K562 (cell line): ENCODE measurements at regions not wholly inside any gene's neighbourhood (a gene's known extent, or its start where the extent isn't known, plus 50 kb on each side); places are given as distances from the start of the nearest gene placed in this dataset.
"Not testable (repeated sequence)": the region's sequence is repeated elsewhere in the genome, so short reads cannot be mapped to it uniquely, and the experiment has no call there.

Experiments
- ATAC-seq: fragments of 200-7000 bp; cut with Tn5 transposase; 3 replicates; pipeline ENCODE4 v1.9.1; 2020; ENCODE audit warnings: moderate library complexity
- BruUV-seq: library from RNA; stranded (reverse); fragments of 400-500 nt; replicated peaks from 2 replicates; lab custom pipeline; 2021; lab: Mats Ljungman, UMichigan
- CTCF ChIA-PET: fragments of 300-600 bp; formaldehyde crosslinking; extraction: SDS; loops from one replicate; lab custom pipeline; 2021; ENCODE audit warnings: low intra/inter-chr PET ratio; lab: Yijun Ruan, JAX
- POLR2A ChIA-PET: fragments of 300-600, 350-650 bp; sonication (Branson Sonifier 250); formaldehyde crosslinking; extraction: SDS; loops from one replicate; lab custom pipeline; 2021; ENCODE audit warnings: antibody characterized with exemption, inconsistent platforms; lab: Yijun Ruan, JAX
- DNase-seq, 4 experiments: peaks; one replicate each; pipeline versions ENCODE4 v3.0.0 to v3.0.0-alpha.2; 2011 to 2018; ENCODE audit warnings: low spot score in 3 of 4, mixed read lengths in 3 of 4; ENCODE audit errors: extremely low read depth in 1 of 4
- FAIRE-seq: peaks from 2 replicates; lab custom pipeline; 2011; peaks lifted over from hg19 to GRCh38; lab: Jason Lieb, UNC
- H2AFZ ChIP-seq: 2 replicates; pipeline ENCODE4 v1.6.0; 2011; ENCODE audit warnings: low read depth, low read length, control low read depth, inconsistent platforms
- H3K27ac ChIP-seq: fragments of 200-600 bp; 3 replicates; pipeline ENCODE4 v1.8.0; 2011; ENCODE audit warnings: low read depth, mild to moderate bottlenecking, control low read depth, inconsistent platforms, low read length, moderate library complexity, mixed read lengths; ENCODE audit errors: extremely low read depth
- H3K27me3 ChIP-seq, 2 experiments: fragments of 300-600 bp in 1 of 2; 2 replicates in 1 of 2; 3 replicates in 1 of 2; pipeline versions ENCODE4 v1.6.0 to v1.8.0; 2011; ENCODE audit warnings: inconsistent platforms in 2 of 2, low read length in 2 of 2, mild to moderate bottlenecking in 1 of 2, mixed read lengths in 1 of 2, moderate library complexity in 1 of 2; ENCODE audit not compliant: control insufficient read depth in 2 of 2, insufficient read depth in 2 of 2
- H3K36me3 ChIP-seq: fragments of 300-600 bp; 3 replicates; pipeline ENCODE4 v1.8.0; 2011; ENCODE audit warnings: mild to moderate bottlenecking, low read length, inconsistent platforms; ENCODE audit not compliant: control insufficient read depth, insufficient read depth
- H3K4me1 ChIP-seq, 2 experiments: fragments of 200-600 bp in 1 of 2; replicated peaks in 1 of 2; 2 replicates in 1 of 2; 3 replicates in 1 of 2; pipeline versions ENCODE4 v1.5.1 to v1.8.0; 2011; ENCODE audit warnings: inconsistent platforms in 2 of 2, low read length in 2 of 2, mild to moderate bottlenecking in 1 of 2, mixed read lengths in 1 of 2, moderate library complexity in 1 of 2; ENCODE audit not compliant: control insufficient read depth in 2 of 2, insufficient read depth in 2 of 2
- H3K4me2 ChIP-seq: 2 replicates; pipeline ENCODE4 v1.6.1; 2011; ENCODE audit warnings: low read length, control low read depth, inconsistent platforms, mixed read lengths; ENCODE audit not compliant: insufficient read depth
- H3K4me3 ChIP-seq: fragments of 200-600 bp; sonication (generic), shearing (Covaris generic); 2 replicates; pipeline ENCODE4 v1.5.1; 2016; ENCODE audit warnings: control low read depth, inconsistent platforms
- H3K79me2 ChIP-seq: fragments of 200-600 bp; 3 replicates; pipeline ENCODE4 v1.8.0; 2011; ENCODE audit warnings: low read length, inconsistent platforms; ENCODE audit not compliant: control insufficient read depth, insufficient read depth
- H3K9ac ChIP-seq, 2 experiments: 2 replicates each; pipeline versions ENCODE4 v1.6.0 to v1.6.1; 2011; ENCODE audit warnings: low read depth in 2 of 2, low read length in 2 of 2, control low read depth in 1 of 2, inconsistent platforms in 1 of 2, mild to moderate bottlenecking in 1 of 2, mixed read lengths in 1 of 2; ENCODE audit not compliant: insufficient read depth in 1 of 2
- H3K9me1 ChIP-seq: one replicate; pipeline ENCODE4 v1.6.0; 2011; ENCODE audit warnings: inconsistent platforms, mild to moderate bottlenecking, low read length, moderate library complexity; ENCODE audit not compliant: control insufficient read depth, insufficient read depth
- H3K9me3 ChIP-seq: replicated peaks from 2 replicates; pipeline ENCODE4 v1.5.1; 2011; ENCODE audit warnings: low read depth, low read length, inconsistent platforms; ENCODE audit not compliant: control insufficient read depth, insufficient read depth
- H4K20me1 ChIP-seq: replicated peaks from 2 replicates; pipeline ENCODE4 v1.6.1; 2011; ENCODE audit warnings: low read length, inconsistent platforms, mixed read lengths; ENCODE audit not compliant: control insufficient read depth, insufficient read depth
- ZNF184 ChIP-seq: sonication (generic); formaldehyde crosslinking; IDR thresholded peaks from 2 replicates; pipeline ENCODE4 v1.5.0; 2020; ENCODE audit warnings: missing genetic modification reagents
- WGBS: fragments of 100-300 bp; shearing (Covaris generic); methylation state at CpG from one replicate; pipeline ENCODE4 v1.1.6; 2016; ENCODE audit warnings: low coverage, mixed read lengths; ENCODE audit not compliant: insufficient coverage; ENCODE audit errors: missing lambda C conversion rate; 5-methylcytosine and 5-hydroxymethylcytosine counted together
- in situ Hi-C: fragments of 300-500 bp; cut with MboI; formaldehyde crosslinking; loops from 4 replicates; pipeline ENCODE4 v1.15.0; 2018; ENCODE audit warnings: inconsistent platforms, mixed read lengths
- intact Hi-C: fragments of 100-400 bp; cut with micrococcal nuclease; formaldehyde crosslinking; loops from 2 replicates; pipeline ENCODE4 v1.14.2; 2022
- TF ChIP-seq, protein P1 (sequence below): fragments of 250-450 bp; sonication (Bioruptor Pico); IDR thresholded peaks from 2 replicates; pipeline ENCODE4 v1.9.0; 2021; ENCODE audit warnings: mild to moderate bottlenecking, inconsistent platforms

DNA sequence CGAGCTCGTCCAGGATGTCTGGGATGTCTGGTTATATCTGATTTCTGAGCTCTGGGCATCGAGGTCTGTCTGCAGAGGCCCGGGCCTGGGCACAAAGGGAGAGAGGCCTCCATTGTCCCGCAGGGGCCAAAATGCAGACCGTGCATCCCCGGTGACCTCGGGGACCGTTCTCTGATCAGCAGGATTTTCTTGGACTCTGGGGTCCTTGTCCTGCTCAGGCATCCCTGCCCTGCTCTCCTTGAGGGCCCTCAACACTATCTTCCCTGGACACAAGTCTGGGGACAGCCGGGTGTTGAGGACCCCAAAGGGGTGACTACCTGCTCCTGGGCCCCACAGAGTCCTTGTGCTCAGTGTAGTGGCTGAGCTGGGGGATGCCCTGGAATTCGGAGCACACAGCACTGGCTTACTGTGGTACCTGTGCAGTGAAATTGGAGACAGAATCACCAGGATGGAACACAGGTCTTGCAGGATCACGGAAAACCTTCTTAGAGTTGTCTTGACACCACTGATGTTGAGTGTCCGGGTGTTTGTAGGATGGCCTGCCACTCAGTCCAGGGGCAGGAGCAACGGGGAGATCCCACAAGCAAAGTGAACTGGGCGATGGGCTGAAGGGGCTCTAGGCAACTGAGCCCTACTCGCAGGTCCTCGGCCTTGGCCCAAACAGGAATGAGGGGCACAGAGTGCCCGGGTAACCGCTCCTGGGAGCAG, 1369.2 kb downstream of the CDH12 start:
- in situ Hi-C loops, BruUV-seq, H3K27me3 ChIP-seq: not testable (repeated sequence)
- H3K4me1 ChIP-seq = peaks cover 0 to 10% of the 10 kb centered on the region in 2 experiments; a peak in 2 of 5 replicates
- TF ChIP-seq ZNF184 = 0 out of 2 replicates have a peak, but pooled peaks have one; percentile 41
- TF ChIP-seq, all 486 proteins: peak for 1; not testable (repeated sequence) for 485
- WGBS = 46% methylated on average over 17 of the region's 19 CpGs
- FAIRE-seq, H3K9me1 ChIP-seq, H4K20me1 ChIP-seq, H3K4me2 ChIP-seq, H3K9me3 ChIP-seq, H3K4me3 ChIP-seq, CTCF ChIA-PET, H3K9ac ChIP-seq, intact Hi-C loops, DNase-seq, H2AFZ ChIP-seq, H3K79me2 ChIP-seq, H3K36me3 ChIP-seq, H3K27ac ChIP-seq, ATAC-seq, POLR2A ChIA-PET: not testable (repeated sequence)

- ATAC-seq, DNase-seq, H3K9me3 ChIP-seq, H3K9ac ChIP-seq, CTCF ChIA-PET, H3K79me2 ChIP-seq, BruUV-seq, in situ Hi-C loops, H3K36me3 ChIP-seq, intact Hi-C loops, POLR2A ChIA-PET, H2AFZ ChIP-seq, H4K20me1 ChIP-seq, H3K4me2 ChIP-seq, H3K9me1 ChIP-seq, FAIRE-seq, H3K4me3 ChIP-seq, H3K27me3 ChIP-seq, H3K27ac ChIP-seq: not testable (repeated sequence)
- peaks cover 0 to 10% of the 10 kb centered on the region in 2 experiments; a peak in 2 of 5 replicates for H3K4me1 ChIP-seq
- 44% methylated on average over 19 of the region's 22 CpGs for WGBS
- TF ChIP-seq, protein P1, sequence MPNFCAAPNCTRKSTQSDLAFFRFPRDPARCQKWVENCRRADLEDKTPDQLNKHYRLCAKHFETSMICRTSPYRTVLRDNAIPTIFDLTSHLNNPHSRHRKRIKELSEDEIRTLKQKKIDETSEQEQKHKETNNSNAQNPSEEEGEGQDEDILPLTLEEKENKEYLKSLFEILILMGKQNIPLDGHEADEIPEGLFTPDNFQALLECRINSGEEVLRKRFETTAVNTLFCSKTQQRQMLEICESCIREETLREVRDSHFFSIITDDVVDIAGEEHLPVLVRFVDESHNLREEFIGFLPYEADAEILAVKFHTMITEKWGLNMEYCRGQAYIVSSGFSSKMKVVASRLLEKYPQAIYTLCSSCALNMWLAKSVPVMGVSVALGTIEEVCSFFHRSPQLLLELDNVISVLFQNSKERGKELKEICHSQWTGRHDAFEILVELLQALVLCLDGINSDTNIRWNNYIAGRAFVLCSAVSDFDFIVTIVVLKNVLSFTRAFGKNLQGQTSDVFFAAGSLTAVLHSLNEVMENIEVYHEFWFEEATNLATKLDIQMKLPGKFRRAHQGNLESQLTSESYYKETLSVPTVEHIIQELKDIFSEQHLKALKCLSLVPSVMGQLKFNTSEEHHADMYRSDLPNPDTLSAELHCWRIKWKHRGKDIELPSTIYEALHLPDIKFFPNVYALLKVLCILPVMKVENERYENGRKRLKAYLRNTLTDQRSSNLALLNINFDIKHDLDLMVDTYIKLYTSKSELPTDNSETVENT = 0 out of 2 replicates have a peak, but pooled peaks have one; percentile 38
Observed at GRCh38 chr5:21482983-21483650, 1370.0 kb downstream of the CDH12 start.

DNA sequence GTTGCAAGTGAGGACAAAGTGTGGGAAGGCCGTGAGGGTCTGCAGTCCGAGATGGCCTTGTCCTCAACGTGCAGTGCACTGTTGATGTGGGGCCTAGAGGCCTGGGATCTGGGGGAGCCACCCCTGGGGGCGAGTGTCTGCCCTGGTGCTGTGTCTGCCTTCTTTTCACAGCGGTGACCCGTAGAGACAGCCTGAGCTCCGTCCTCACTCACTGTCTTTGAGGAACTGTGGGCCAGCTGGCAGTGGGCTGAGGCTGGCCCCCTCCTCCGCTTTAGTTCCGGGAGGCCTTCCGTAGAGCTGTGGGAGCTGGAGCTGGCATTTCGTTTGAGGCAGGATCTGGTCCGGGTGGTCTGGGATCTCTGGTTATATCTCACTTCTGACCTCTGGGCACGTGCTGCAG, 1370.6 kb downstream of the CDH12 start:
- BruUV-seq, H3K4me2 ChIP-seq, POLR2A ChIA-PET, H3K27me3 ChIP-seq, H3K79me2 ChIP-seq, H4K20me1 ChIP-seq, H3K9me1 ChIP-seq, H3K9me3 ChIP-seq, H2AFZ ChIP-seq, CTCF ChIA-PET, H3K27ac ChIP-seq, H3K9ac ChIP-seq, intact Hi-C loops, H3K36me3 ChIP-seq, in situ Hi-C loops, H3K4me3 ChIP-seq, FAIRE-seq, ATAC-seq: not testable (repeated sequence)
- 38% methylated on average over 13 of the region's 13 CpGs for WGBS
- H3K4me1 ChIP-seq = peaks cover 0 to 10% of the 10 kb centered on the region in 2 experiments; a peak in 2 of 5 replicates
- peak in 2 of 4 experiments; percentile 2 to 4 for DNase-seq
